Astrocyte (in vitro differentiated cells and primary cell): ENCODE measurements at regions not wholly inside any gene's neighbourhood (a gene's known extent, or its start where the extent isn't known, plus 50 kb on each side); places are given as distances from the start of the nearest gene placed in this dataset.

Experiments used
- CTCF ChIP-seq: IDR thresholded peaks from 2 replicates; pipeline ENCODE4 v1.5.1; 2011; ENCODE audit warnings: low read depth, mild to moderate bottlenecking, inconsistent platforms, low read length, moderate library complexity; ENCODE audit not compliant: insufficient read depth
- EZH2 ChIP-seq: IDR thresholded peaks from 2 replicates; pipeline ENCODE4 v1.6.1; 2012; ENCODE audit warnings: mild to moderate bottlenecking, low read length, inconsistent platforms; ENCODE audit not compliant: insufficient read depth

GRCh38 chr15:92825985-92826384 is 74.1 kb upstream of the CHD2 start:
- TF ChIP-seq CTCF: no peak
- no peak for TF ChIP-seq EZH2
